Astrocyte (in vitro differentiated cells and primary cell): ENCODE measurements at regions not wholly inside any gene's neighbourhood (a gene's known extent, or its start where the extent isn't known, plus 50 kb on each side); places are given as distances from the start of the nearest gene placed in this dataset.

Source experiments
- DNase-seq: peaks from one replicate; pipeline ENCODE4 v3.0.0-alpha.2; 2010; ENCODE audit warnings: low read depth
- FAIRE-seq: peaks from 2 replicates; lab custom pipeline; 2011; peaks lifted over from hg19 to GRCh38; lab: Jason Lieb, UNC
- H2AFZ ChIP-seq: 2 replicates; pipeline ENCODE4 v1.6.0; 2012; ENCODE audit warnings: low read depth, low read length, inconsistent platforms
- H3K27ac ChIP-seq: 2 replicates; pipeline ENCODE4 v1.5.1; 2011; ENCODE audit warnings: low read depth, low read length, inconsistent platforms
- H3K27me3 ChIP-seq: 2 replicates; pipeline ENCODE4 v1.6.0; 2011; ENCODE audit warnings: low read length, inconsistent platforms; ENCODE audit not compliant: insufficient read depth
- H3K36me3 ChIP-seq: 2 replicates; pipeline ENCODE4 v1.5.1; 2011; ENCODE audit warnings: low read length, inconsistent platforms; ENCODE audit not compliant: insufficient read depth
- H3K4me1 ChIP-seq: 2 replicates; pipeline ENCODE4 v1.5.1; 2011; ENCODE audit warnings: low read length, inconsistent platforms; ENCODE audit not compliant: insufficient read depth
- H3K4me2 ChIP-seq: 2 replicates; pipeline ENCODE4 v1.6.0; 2012; ENCODE audit warnings: low read length, inconsistent platforms
- H3K4me3 ChIP-seq: 2 replicates; pipeline ENCODE4 v1.5.1; 2011; ENCODE audit warnings: low read depth, mild to moderate bottlenecking, low read length, inconsistent platforms; ENCODE audit not compliant: insufficient read depth
- H3K79me2 ChIP-seq: 2 replicates; pipeline ENCODE4 v1.6.0; 2012; ENCODE audit warnings: mild to moderate bottlenecking, low read length, inconsistent platforms; ENCODE audit not compliant: insufficient read depth
- H3K9ac ChIP-seq: 2 replicates; pipeline ENCODE4 v1.6.0; 2012; ENCODE audit warnings: mild to moderate bottlenecking, low read length, inconsistent platforms
- H3K9me3 ChIP-seq: 2 replicates; pipeline ENCODE4 v1.5.1; 2012; ENCODE audit warnings: low read depth, mild to moderate bottlenecking, low read length, inconsistent platforms; ENCODE audit not compliant: insufficient read depth
- H4K20me1 ChIP-seq: 2 replicates; pipeline ENCODE4 v1.6.0; 2012; ENCODE audit warnings: low read length, inconsistent platforms; ENCODE audit not compliant: insufficient read depth
- H3K27ac Mint-ChIP-seq: one replicate; pipeline ENCODE4 v1.8.0; 2021; ENCODE audit warnings: mild to moderate bottlenecking, mixed read lengths; ENCODE audit not compliant: unreplicated experiment
- H3K27me3 Mint-ChIP-seq: one replicate; pipeline ENCODE4 v1.8.0; 2021; ENCODE audit warnings: low read depth, mixed read lengths; ENCODE audit not compliant: unreplicated experiment
- H3K36me3 Mint-ChIP-seq: one replicate; pipeline ENCODE4 v1.8.0; 2021; ENCODE audit warnings: low read depth, mixed read lengths; ENCODE audit not compliant: unreplicated experiment
- H3K4me1 Mint-ChIP-seq: one replicate; pipeline ENCODE4 v1.8.0; 2021; ENCODE audit warnings: low read depth, mixed read lengths; ENCODE audit not compliant: unreplicated experiment
- H3K4me3 Mint-ChIP-seq: one replicate; pipeline ENCODE4 v1.8.0; 2021; ENCODE audit warnings: mild to moderate bottlenecking, moderate library complexity, mixed read lengths; ENCODE audit not compliant: unreplicated experiment
- H3K9me3 Mint-ChIP-seq: one replicate; pipeline ENCODE4 v1.8.0; 2021; ENCODE audit warnings: mild to moderate bottlenecking, mixed read lengths; ENCODE audit not compliant: unreplicated experiment
- EZH2 ChIP-seq: IDR thresholded peaks from 2 replicates; pipeline ENCODE4 v1.6.1; 2012; ENCODE audit warnings: mild to moderate bottlenecking, low read length, inconsistent platforms; ENCODE audit not compliant: insufficient read depth
- TF ChIP-seq, protein P1 (sequence below): IDR thresholded peaks from 2 replicates; pipeline ENCODE4 v1.5.1; 2011; ENCODE audit warnings: low read depth, mild to moderate bottlenecking, inconsistent platforms, low read length, moderate library complexity; ENCODE audit not compliant: insufficient read depth

DNA sequence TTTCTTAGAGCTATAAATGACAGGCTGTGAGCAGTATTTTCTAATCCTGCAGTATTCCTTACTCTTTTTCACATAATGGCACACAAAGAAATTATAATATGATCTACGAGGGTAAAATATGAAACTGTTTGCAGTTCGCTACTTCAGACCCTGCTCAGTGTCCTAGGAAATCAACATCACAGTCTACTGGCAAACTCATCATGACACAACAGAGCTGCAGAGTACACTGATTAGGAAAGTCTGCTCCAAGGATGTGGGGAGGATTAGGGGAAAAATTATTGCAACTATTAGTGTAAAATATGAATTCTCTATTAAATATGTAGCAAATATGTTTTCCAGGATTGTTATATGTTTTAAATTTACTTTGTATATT lies 149.2 kb upstream of the REG3G start:
- FAIRE-seq (no peak), DNase-seq (no peak)
- Histone ChIP-seq H3K27me3 (no peaks in the 10 kb centered on the region), H3K27ac (no peak overlapping the region), H2AFZ (no peak overlapping the region), H3K4me3 (no peak overlapping the region), H4K20me1 (no peaks in the 10 kb centered on the region), H3K4me2 (no peak overlapping the region), H3K4me1 (no peaks in the 10 kb centered on the region), H3K79me2 (no peaks in the 10 kb centered on the region), H3K9ac (no peak overlapping the region), H3K9me3 (no peaks in the 10 kb centered on the region), H3K36me3 (no peaks in the 10 kb centered on the region)
- no peak for TF ChIP-seq EZH2
- TF ChIP-seq, protein P1, sequence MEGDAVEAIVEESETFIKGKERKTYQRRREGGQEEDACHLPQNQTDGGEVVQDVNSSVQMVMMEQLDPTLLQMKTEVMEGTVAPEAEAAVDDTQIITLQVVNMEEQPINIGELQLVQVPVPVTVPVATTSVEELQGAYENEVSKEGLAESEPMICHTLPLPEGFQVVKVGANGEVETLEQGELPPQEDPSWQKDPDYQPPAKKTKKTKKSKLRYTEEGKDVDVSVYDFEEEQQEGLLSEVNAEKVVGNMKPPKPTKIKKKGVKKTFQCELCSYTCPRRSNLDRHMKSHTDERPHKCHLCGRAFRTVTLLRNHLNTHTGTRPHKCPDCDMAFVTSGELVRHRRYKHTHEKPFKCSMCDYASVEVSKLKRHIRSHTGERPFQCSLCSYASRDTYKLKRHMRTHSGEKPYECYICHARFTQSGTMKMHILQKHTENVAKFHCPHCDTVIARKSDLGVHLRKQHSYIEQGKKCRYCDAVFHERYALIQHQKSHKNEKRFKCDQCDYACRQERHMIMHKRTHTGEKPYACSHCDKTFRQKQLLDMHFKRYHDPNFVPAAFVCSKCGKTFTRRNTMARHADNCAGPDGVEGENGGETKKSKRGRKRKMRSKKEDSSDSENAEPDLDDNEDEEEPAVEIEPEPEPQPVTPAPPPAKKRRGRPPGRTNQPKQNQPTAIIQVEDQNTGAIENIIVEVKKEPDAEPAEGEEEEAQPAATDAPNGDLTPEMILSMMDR, result no peak
- H3K27me3 Mint-ChIP-seq, result no peaks in the 10 kb centered on the region
- H3K9me3 Mint-ChIP-seq, result no peaks in the 10 kb centered on the region
- H3K4me3 Mint-ChIP-seq, result no peak overlapping the region
- no peak overlapping the region for H3K27ac Mint-ChIP-seq
- H3K4me1 Mint-ChIP-seq, result no peaks in the 10 kb centered on the region
- no peaks in the 10 kb centered on the region for H3K36me3 Mint-ChIP-seq

DNA sequence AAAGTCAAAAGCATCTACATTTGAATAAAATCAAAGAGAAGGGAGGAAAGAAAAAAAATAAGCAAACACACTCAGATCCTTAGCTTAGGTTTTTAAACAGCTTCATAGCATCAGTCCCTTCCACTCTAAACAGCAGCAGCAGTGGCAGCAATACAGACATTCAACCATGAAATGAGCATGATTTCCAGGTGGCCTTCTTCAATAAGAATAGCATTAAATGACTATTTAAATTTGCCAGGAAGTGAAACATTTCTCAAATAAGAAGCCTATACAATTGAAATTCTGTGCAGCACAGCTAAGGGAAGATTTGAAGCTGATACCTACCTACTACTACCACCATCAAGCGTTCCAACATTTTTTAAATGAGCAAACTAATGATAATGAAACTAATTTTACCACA lies 138.1 kb upstream of the REG3G start:
- DNase-seq (no peak), FAIRE-seq (no peak)
- Histone ChIP-seq H3K9ac (no peak overlapping the region), H3K27ac (no peak overlapping the region), H3K4me1 (no peaks in the 10 kb centered on the region), H3K4me2 (no peak overlapping the region), H2AFZ (no peak overlapping the region), H4K20me1 (no peaks in the 10 kb centered on the region), H3K36me3 (no peaks in the 10 kb centered on the region), H3K4me3 (no peak overlapping the region), H3K9me3 (no peaks in the 10 kb centered on the region), H3K27me3 (no peaks in the 10 kb centered on the region), H3K79me2 (no peaks in the 10 kb centered on the region)
- Mint-ChIP-seq H3K27ac (no peak overlapping the region), H3K9me3 (no peaks in the 10 kb centered on the region), H3K27me3 (no peaks in the 10 kb centered on the region), H3K36me3 (no peaks in the 10 kb centered on the region), H3K4me1 (no peaks in the 10 kb centered on the region), H3K4me3 (no peak overlapping the region)
- TF ChIP-seq, protein P1, result no peak
- no peak for TF ChIP-seq EZH2

GRCh38 chr2:78890935-78891334 lies 134.6 kb upstream of the REG3G start:
- no peaks in the 10 kb centered on the region for H3K9me3 ChIP-seq
- Mint-ChIP-seq H3K4me3 (no peak overlapping the region), H3K4me1 (no peaks in the 10 kb centered on the region), H3K36me3 (no peaks in the 10 kb centered on the region), H3K27ac (no peak overlapping the region), H3K9me3 (no peaks in the 10 kb centered on the region), H3K27me3 (no peaks in the 10 kb centered on the region)
- TF ChIP-seq, protein P1, result no peak
- no peak for TF ChIP-seq EZH2
- H3K9ac ChIP-seq, result no peak overlapping the region
- H4K20me1 ChIP-seq, result no peaks in the 10 kb centered on the region
- no peaks in the 10 kb centered on the region for H3K79me2 ChIP-seq
- FAIRE-seq, result no peak
- no peaks in the 10 kb centered on the region for H3K27me3 ChIP-seq
- H2AFZ ChIP-seq, result no peak overlapping the region
- H3K36me3 ChIP-seq, result no peaks in the 10 kb centered on the region
- H3K27ac ChIP-seq, result no peak overlapping the region
- no peak for DNase-seq
- H3K4me3 ChIP-seq, result no peak overlapping the region
- no peaks in the 10 kb centered on the region for H3K4me1 ChIP-seq
- H3K4me2 ChIP-seq, result no peak overlapping the region
